ENCODE measurements at regions not wholly inside any gene's neighbourhood (a gene's known extent, or its start where the extent isn't known, plus 50 kb on each side); places are given as distances from the start of the nearest gene placed in this dataset.

DNA sequence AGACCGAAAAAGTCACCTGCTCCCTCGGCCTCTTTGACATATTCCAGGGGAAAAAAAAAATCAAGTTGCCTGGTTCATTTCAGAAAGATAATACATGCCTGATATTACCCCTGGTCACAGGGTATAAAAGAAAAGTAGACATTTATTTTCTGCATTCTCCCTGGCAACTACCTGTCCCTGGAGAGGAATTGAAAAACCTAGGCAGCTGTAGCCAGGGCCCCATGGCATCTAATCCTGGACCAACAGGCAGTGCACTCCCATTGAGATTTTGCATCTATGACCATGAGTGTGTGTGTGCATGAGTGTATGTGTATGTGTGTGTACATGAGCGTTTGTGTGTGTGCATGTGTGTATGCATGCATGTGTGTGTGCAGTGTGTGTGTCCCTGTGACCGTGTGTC, 338.2 kb upstream of the PFKP start (continued):
- TF ChIP-seq PRDM2 (tag by site-specific recombination; IDR thresholded peaks at IDR 0.05; ENCODE audit: borderline replicate concordance): no peak
- TF ChIP-seq SP7 (tag by site-specific recombination; IDR thresholded peaks at IDR 0.05): no peak
- no peak for TF ChIP-seq ZNF174 (tag by site-specific recombination; IDR thresholded peaks at IDR 0.05)
- TF ChIP-seq ZNF701 (tag by site-specific recombination; IDR thresholded peaks at IDR 0.05): no peak
- no peak for TF ChIP-seq GLI4 (tag by site-specific recombination; IDR thresholded peaks at IDR 0.05)

- TF ChIP-seq ZNF677 (tag by site-specific recombination; IDR thresholded peaks at IDR 0.05) (no peak), GLI4 (tag by site-specific recombination; IDR thresholded peaks at IDR 0.05) (no peak), ZNF558 (tag by site-specific recombination; IDR thresholded peaks at IDR 0.05) (no peak), ZNF394 (tag by site-specific recombination; IDR thresholded peaks at IDR 0.05; ENCODE audit: borderline replicate concordance) (no peak), ZNF292 (tag by site-specific recombination; IDR thresholded peaks at IDR 0.05; ENCODE audit: borderline replicate concordance, low read depth) (no peak)
- H3K4me3 ChIP-seq (ENCODE audit: low read depth, low read length): no peak overlapping the region
- H3K4me1 ChIP-seq (ENCODE audit: control insufficient read depth, insufficient read depth, low read length): no peaks in the 10 kb centered on the region
- H3K36me3 ChIP-seq (ENCODE audit: control insufficient read depth in 2 of 2, insufficient read depth in 1 of 2, low read length in 2 of 2): no peaks in the 10 kb centered on the region
- ChIA-PET CTCF (interaction anchor here (0.6 kb wide), 1 partner anchor 73 kb away, joined by 4 read pairs; no protein-coding TSS in a partner anchor), POLR2A (no interaction called here)
- no peak overlapping the region for H3K27ac ChIP-seq (ENCODE audit: extremely low read depth, low read depth, low read length)
- no peaks in the 10 kb centered on the region for H3K9me3 ChIP-seq (ENCODE audit: control insufficient read depth, insufficient read depth, low read depth, low read length)
Observed at GRCh38 chr10:2728087-2728486, 339.3 kb upstream of the PFKP start.

GRCh38 chr10:2716596-2716995, 350.8 kb upstream of the PFKP start:
- no peaks in the 10 kb centered on the region for H3K36me3 ChIP-seq (ENCODE audit: control insufficient read depth in 2 of 2, insufficient read depth in 1 of 2, low read length in 2 of 2)
- ChIA-PET CTCF (no interaction called here), POLR2A (no interaction called here)
- no peaks in the 10 kb centered on the region for H3K9me3 ChIP-seq (ENCODE audit: control insufficient read depth, insufficient read depth, low read depth, low read length)
- no peak overlapping the region for H3K4me3 ChIP-seq (ENCODE audit: low read depth, low read length)
- H3K4me1 ChIP-seq (ENCODE audit: control insufficient read depth, insufficient read depth, low read length): no peaks in the 10 kb centered on the region
- no peak overlapping the region for H3K27ac ChIP-seq (ENCODE audit: extremely low read depth, low read depth, low read length)
- TF ChIP-seq ZNF26 (tag by site-specific recombination; IDR thresholded peaks at IDR 0.05) (no peak), ZNF776 (tag by site-specific recombination; IDR thresholded peaks at IDR 0.05; ENCODE audit: borderline replicate concordance) (no peak), ZNF654 (tag by site-specific recombination; IDR thresholded peaks at IDR 0.05; ENCODE audit: low read depth) (no peak), TRIM28 (IDR thresholded peaks at IDR 0.05; ENCODE audit: borderline replicate concordance, low read length) (no peak), ZNF596 (tag by site-specific recombination; IDR thresholded peaks at IDR 0.05) (no peak), ZNF623 (tag by site-specific recombination; IDR thresholded peaks at IDR 0.05) (no peak), YY2 (tag by site-specific recombination; IDR thresholded peaks at IDR 0.05) (no peak), KLF7 (tag by site-specific recombination; IDR thresholded peaks at IDR 0.05; ENCODE audit: borderline replicate concordance) (no peak), ZNF580 (tag by site-specific recombination; IDR thresholded peaks at IDR 0.05) (no peak), ZNF354C (tag by site-specific recombination; IDR thresholded peaks at IDR 0.05; ENCODE audit: borderline replicate concordance, low read depth) (no peak), ZNF664 (tag by site-specific recombination; IDR thresholded peaks at IDR 0.05) (no peak), KLF16 (tag by site-specific recombination; IDR thresholded peaks at IDR 0.05) (no peak), ZNF292 (tag by site-specific recombination; IDR thresholded peaks at IDR 0.05; ENCODE audit: borderline replicate concordance, low read depth) (no peak)
- TF ChIP-seq, protein P1, sequence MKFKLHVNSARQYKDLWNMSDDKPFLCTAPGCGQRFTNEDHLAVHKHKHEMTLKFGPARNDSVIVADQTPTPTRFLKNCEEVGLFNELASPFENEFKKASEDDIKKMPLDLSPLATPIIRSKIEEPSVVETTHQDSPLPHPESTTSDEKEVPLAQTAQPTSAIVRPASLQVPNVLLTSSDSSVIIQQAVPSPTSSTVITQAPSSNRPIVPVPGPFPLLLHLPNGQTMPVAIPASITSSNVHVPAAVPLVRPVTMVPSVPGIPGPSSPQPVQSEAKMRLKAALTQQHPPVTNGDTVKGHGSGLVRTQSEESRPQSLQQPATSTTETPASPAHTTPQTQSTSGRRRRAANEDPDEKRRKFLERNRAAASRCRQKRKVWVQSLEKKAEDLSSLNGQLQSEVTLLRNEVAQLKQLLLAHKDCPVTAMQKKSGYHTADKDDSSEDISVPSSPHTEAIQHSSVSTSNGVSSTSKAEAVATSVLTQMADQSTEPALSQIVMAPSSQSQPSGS (tag by site-specific recombination; IDR thresholded peaks at IDR 0.05; ENCODE audit: low read depth): no peak
- TF ChIP-seq, protein P2, sequence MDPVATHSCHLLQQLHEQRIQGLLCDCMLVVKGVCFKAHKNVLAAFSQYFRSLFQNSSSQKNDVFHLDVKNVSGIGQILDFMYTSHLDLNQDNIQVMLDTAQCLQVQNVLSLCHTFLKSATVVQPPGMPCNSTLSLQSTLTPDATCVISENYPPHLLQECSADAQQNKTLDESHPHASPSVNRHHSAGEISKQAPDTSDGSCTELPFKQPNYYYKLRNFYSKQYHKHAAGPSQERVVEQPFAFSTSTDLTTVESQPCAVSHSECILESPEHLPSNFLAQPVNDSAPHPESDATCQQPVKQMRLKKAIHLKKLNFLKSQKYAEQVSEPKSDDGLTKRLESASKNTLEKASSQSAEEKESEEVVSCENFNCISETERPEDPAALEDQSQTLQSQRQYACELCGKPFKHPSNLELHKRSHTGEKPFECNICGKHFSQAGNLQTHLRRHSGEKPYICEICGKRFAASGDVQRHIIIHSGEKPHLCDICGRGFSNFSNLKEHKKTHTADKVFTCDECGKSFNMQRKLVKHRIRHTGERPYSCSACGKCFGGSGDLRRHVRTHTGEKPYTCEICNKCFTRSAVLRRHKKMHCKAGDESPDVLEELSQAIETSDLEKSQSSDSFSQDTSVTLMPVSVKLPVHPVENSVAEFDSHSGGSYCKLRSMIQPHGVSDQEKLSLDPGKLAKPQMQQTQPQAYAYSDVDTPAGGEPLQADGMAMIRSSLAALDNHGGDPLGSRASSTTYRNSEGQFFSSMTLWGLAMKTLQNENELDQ (tag by site-specific recombination; IDR thresholded peaks at IDR 0.05; ENCODE audit: low read depth): no peak
